SK-N-MC (cell line): ENCODE measurements at regions not wholly inside any gene's neighbourhood (a gene's known extent, or its start where the extent isn't known, plus 50 kb on each side); places are given as distances from the start of the nearest gene placed in this dataset.

Experiments used
- EZH2 ChIP-seq: fragments of 200-600 bp; sonication (generic); IDR thresholded peaks from one replicate; pipeline ENCODE4 v1.6.1; 2017; ENCODE audit warnings: antibody characterized with exemption
- POLR2AphosphoS5 ChIP-seq: IDR thresholded peaks from 2 replicates; pipeline ENCODE4 v1.6.1; 2012; ENCODE audit warnings: mild to moderate bottlenecking, low read depth, low read length, borderline replicate concordance

GRCh38 chr18:37711766-37712505 is 146.3 kb upstream of the CELF4 start:
- TF ChIP-seq POLR2AphosphoS5 = no peak
- no peak for TF ChIP-seq EZH2
